HL-60 (cell line): ENCODE measurements at regions not wholly inside any gene's neighbourhood (a gene's known extent, or its start where the extent isn't known, plus 50 kb on each side); places are given as distances from the start of the nearest gene placed in this dataset.

ENCODE experiments used
- DNase-seq, 2 experiments: peaks; one replicate each; pipeline ENCODE4 v3.0.0-alpha.2; 2010 to 2020; ENCODE audit warnings: low read depth in 1 of 2, low spot score in 1 of 2
- H3K27ac ChIP-seq: fragments of 250-450 bp; sonication (Bioruptor Pico); replicated peaks from 2 replicates; pipeline ENCODE4 v1.5.1; 2020; ENCODE audit warnings: mild to moderate bottlenecking, moderate library complexity
- H3K27me3 ChIP-seq: fragments of 250-450 bp; sonication (Bioruptor Pico); 2 replicates; pipeline ENCODE4 v1.5.1; 2021; ENCODE audit warnings: mild to moderate bottlenecking, moderate library complexity; ENCODE audit not compliant: insufficient read depth, poor library complexity, severe bottlenecking
- H3K4me3 ChIP-seq: replicated peaks from 2 replicates; pipeline ENCODE4 v1.5.1; 2011; ENCODE audit warnings: mild to moderate bottlenecking, control low read depth, low read length; ENCODE audit not compliant: insufficient read depth
- GABPA ChIP-seq: IDR thresholded peaks from 2 replicates; pipeline ENCODE4 v1.6.1; 2012; ENCODE audit warnings: low read depth
- POLR2AphosphoS5 ChIP-seq: IDR thresholded peaks from 2 replicates; pipeline ENCODE4 v1.6.1; 2012; ENCODE audit warnings: low read depth
- SPI1 ChIP-seq: IDR thresholded peaks from 2 replicates; pipeline ENCODE4 v1.6.1; 2012; ENCODE audit warnings: low read depth, mild to moderate bottlenecking, borderline replicate concordance
- TF ChIP-seq, protein P1 (sequence below): IDR thresholded peaks from one replicate; pipeline ENCODE4 v1.5.1; 2011; ENCODE audit warnings: low read length, control low read depth, inconsistent platforms; ENCODE audit not compliant: insufficient read depth
- TF ChIP-seq, protein P2 (sequence below): IDR thresholded peaks from 2 replicates; pipeline ENCODE4 v1.6.1; 2012; ENCODE audit warnings: low read depth; ENCODE audit not compliant: insufficient replicate concordance

GRCh38 chr15:58258501-58259292 is 120.5 kb downstream of the AQP9 start:
- Histone ChIP-seq H3K27me3 (no peaks in the 10 kb centered on the region), H3K4me3 (no peak overlapping the region), H3K27ac (no peak overlapping the region)
- TF ChIP-seq, protein P1, sequence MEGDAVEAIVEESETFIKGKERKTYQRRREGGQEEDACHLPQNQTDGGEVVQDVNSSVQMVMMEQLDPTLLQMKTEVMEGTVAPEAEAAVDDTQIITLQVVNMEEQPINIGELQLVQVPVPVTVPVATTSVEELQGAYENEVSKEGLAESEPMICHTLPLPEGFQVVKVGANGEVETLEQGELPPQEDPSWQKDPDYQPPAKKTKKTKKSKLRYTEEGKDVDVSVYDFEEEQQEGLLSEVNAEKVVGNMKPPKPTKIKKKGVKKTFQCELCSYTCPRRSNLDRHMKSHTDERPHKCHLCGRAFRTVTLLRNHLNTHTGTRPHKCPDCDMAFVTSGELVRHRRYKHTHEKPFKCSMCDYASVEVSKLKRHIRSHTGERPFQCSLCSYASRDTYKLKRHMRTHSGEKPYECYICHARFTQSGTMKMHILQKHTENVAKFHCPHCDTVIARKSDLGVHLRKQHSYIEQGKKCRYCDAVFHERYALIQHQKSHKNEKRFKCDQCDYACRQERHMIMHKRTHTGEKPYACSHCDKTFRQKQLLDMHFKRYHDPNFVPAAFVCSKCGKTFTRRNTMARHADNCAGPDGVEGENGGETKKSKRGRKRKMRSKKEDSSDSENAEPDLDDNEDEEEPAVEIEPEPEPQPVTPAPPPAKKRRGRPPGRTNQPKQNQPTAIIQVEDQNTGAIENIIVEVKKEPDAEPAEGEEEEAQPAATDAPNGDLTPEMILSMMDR: no peak
- TF ChIP-seq POLR2AphosphoS5: no peak
- TF ChIP-seq, protein P2, sequence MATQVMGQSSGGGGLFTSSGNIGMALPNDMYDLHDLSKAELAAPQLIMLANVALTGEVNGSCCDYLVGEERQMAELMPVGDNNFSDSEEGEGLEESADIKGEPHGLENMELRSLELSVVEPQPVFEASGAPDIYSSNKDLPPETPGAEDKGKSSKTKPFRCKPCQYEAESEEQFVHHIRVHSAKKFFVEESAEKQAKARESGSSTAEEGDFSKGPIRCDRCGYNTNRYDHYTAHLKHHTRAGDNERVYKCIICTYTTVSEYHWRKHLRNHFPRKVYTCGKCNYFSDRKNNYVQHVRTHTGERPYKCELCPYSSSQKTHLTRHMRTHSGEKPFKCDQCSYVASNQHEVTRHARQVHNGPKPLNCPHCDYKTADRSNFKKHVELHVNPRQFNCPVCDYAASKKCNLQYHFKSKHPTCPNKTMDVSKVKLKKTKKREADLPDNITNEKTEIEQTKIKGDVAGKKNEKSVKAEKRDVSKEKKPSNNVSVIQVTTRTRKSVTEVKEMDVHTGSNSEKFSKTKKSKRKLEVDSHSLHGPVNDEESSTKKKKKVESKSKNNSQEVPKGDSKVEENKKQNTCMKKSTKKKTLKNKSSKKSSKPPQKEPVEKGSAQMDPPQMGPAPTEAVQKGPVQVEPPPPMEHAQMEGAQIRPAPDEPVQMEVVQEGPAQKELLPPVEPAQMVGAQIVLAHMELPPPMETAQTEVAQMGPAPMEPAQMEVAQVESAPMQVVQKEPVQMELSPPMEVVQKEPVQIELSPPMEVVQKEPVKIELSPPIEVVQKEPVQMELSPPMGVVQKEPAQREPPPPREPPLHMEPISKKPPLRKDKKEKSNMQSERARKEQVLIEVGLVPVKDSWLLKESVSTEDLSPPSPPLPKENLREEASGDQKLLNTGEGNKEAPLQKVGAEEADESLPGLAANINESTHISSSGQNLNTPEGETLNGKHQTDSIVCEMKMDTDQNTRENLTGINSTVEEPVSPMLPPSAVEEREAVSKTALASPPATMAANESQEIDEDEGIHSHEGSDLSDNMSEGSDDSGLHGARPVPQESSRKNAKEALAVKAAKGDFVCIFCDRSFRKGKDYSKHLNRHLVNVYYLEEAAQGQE: no peak
- no peak for DNase-seq

GRCh38 chr15:58260205-58260724 is 122.1 kb downstream of the AQP9 start:
- TF ChIP-seq GABPA (no peak), POLR2AphosphoS5 (no peak), SPI1 (no peak)
- TF ChIP-seq, protein P1: no peak
- TF ChIP-seq, protein P2: no peak
- Histone ChIP-seq H3K4me3 (no peak overlapping the region), H3K27ac (no peak overlapping the region), H3K27me3 (no peaks in the 10 kb centered on the region)
- no peak for DNase-seq

DNA sequence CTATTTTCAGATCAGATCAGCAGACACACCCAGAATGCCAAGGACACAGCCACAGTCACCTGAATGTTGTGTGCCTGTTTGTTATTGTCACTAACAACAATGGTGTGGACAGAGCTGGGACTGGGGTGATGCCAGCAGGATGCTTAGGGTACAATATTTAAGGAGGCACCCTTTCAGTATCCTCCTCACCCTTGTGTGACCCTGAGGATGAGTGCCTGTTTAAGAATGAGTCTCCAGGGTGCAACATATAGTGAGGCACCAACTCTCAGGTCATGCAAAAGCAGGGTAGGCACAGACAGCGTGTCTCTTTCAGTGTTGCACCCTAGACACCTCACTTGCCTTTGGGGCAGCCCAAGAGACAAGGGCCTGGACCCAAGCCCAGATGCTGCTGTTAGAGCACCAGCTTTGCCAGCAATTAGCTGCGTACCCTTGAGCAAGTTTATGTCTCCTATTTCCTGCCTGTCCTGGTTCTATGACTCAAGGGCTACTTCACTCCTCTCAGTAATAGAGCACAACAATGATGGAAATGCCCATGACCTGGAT is 122.6 kb downstream of the AQP9 start:
- Histone ChIP-seq H3K27ac (no peak overlapping the region), H3K27me3 (no peaks in the 10 kb centered on the region), H3K4me3 (no peak overlapping the region)
- TF ChIP-seq POLR2AphosphoS5 (no peak), GABPA (no peak), SPI1 (no peak)
- TF ChIP-seq, protein P1: no peak
- TF ChIP-seq, protein P2: no peak
- no peak for DNase-seq
